IMR-90 (cell line): ENCODE measurements at regions not wholly inside any gene's neighbourhood (a gene's known extent, or its start where the extent isn't known, plus 50 kb on each side); places are given as distances from the start of the nearest gene placed in this dataset.

Experiments
- MAFK ChIP-seq: IDR thresholded peaks from 2 replicates; pipeline ENCODE4 v1.6.1; 2012; ENCODE audit warnings: low read depth, low read length, improper control_type of control experiment
- MAZ ChIP-seq: IDR thresholded peaks from 2 replicates; pipeline ENCODE4 v1.6.1; 2012; ENCODE audit warnings: low read depth, mild to moderate bottlenecking, low read length, improper control_type of control experiment, moderate library complexity, borderline replicate concordance
- POLR2A ChIP-seq: IDR thresholded peaks from 2 replicates; pipeline ENCODE4 v1.6.1; 2012; ENCODE audit warnings: mild to moderate bottlenecking, low read depth, low read length
- RFX5 ChIP-seq: IDR thresholded peaks from 2 replicates; pipeline ENCODE4 v1.8.0; 2012; ENCODE audit warnings: low read depth, mild to moderate bottlenecking, low read length, moderate library complexity
- SMC3 ChIP-seq: fragments of 150-350 bp; IDR thresholded peaks from 2 replicates; pipeline ENCODE4 v1.6.1; 2016; ENCODE audit warnings: low read depth, mild to moderate bottlenecking, antibody characterized with exemption, low read length, moderate library complexity
- TF ChIP-seq, protein P1 (sequence below): conservative IDR thresholded peaks from 2 replicates; pipeline ENCODE4 v1.5.1; 2012; ENCODE audit warnings: mild to moderate bottlenecking, low read depth, low read length, improper control_type of control experiment

DNA sequence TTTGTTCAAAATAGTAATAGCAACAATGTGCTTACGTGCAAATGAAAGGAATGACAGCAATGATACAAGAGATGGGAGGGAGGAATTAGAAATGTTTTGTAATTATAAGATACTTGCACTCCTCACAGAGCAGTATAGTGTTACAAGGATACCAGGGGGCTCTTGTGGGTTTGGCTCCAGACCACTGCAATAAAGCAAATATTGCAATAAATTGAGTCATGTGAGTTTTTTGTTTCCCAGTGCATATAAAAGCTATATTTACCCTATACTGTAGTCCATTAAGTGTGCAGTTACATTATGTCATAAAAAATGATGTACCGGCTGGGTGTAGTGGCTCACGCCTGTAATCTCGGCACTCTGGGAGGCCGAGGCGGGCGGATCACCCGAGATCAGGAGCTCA lies 864.3 kb downstream of the NSUN3 start:
- TF ChIP-seq, protein P1, sequence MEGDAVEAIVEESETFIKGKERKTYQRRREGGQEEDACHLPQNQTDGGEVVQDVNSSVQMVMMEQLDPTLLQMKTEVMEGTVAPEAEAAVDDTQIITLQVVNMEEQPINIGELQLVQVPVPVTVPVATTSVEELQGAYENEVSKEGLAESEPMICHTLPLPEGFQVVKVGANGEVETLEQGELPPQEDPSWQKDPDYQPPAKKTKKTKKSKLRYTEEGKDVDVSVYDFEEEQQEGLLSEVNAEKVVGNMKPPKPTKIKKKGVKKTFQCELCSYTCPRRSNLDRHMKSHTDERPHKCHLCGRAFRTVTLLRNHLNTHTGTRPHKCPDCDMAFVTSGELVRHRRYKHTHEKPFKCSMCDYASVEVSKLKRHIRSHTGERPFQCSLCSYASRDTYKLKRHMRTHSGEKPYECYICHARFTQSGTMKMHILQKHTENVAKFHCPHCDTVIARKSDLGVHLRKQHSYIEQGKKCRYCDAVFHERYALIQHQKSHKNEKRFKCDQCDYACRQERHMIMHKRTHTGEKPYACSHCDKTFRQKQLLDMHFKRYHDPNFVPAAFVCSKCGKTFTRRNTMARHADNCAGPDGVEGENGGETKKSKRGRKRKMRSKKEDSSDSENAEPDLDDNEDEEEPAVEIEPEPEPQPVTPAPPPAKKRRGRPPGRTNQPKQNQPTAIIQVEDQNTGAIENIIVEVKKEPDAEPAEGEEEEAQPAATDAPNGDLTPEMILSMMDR = no peak
- TF ChIP-seq MAZ = no peak
- no peak for TF ChIP-seq RFX5
- TF ChIP-seq POLR2A = no peak
- TF ChIP-seq MAFK = no peak
- no peak for TF ChIP-seq SMC3
